Progenitor cell of endocrine pancreas (in vitro differentiated cells): ENCODE measurements at regions not wholly inside any gene's neighbourhood (a gene's known extent, or its start where the extent isn't known, plus 50 kb on each side); places are given as distances from the start of the nearest gene placed in this dataset.

Experiments
- DNase-seq: peaks from one replicate; pipeline ENCODE4 v3.0.0; 2021; ENCODE audit warnings: low spot score; ENCODE audit not compliant: unreplicated experiment
- H3K27ac Mint-ChIP-seq: 2 replicates; pipeline ENCODE4 v1.8.0; 2021; ENCODE audit warnings: mild to moderate bottlenecking, moderate library complexity, mixed read lengths
- H3K27me3 Mint-ChIP-seq: 2 replicates; pipeline ENCODE4 v1.8.0; 2021; ENCODE audit warnings: mixed read lengths
- H3K36me3 Mint-ChIP-seq: 2 replicates; pipeline ENCODE4 v1.8.0; 2022; ENCODE audit warnings: mixed read lengths; ENCODE audit not compliant: insufficient read depth
- H3K4me1 Mint-ChIP-seq: 2 replicates; pipeline ENCODE4 v1.8.0; 2021; ENCODE audit warnings: low read depth, mixed read lengths
- H3K4me3 Mint-ChIP-seq: 2 replicates; pipeline ENCODE4 v1.8.0; 2021; ENCODE audit warnings: low read depth, mild to moderate bottlenecking, moderate library complexity, mixed read lengths
- H3K9me3 Mint-ChIP-seq: 2 replicates; pipeline ENCODE4 v1.8.0; 2021; ENCODE audit warnings: low read depth, mixed read lengths
- CTCF ChIP-seq: fragments of 200-600 bp; sonication (generic); IDR thresholded peaks from one replicate; pipeline ENCODE4 v1.5.0; 2021; ENCODE audit warnings: antibody characterized with exemption, mild to moderate bottlenecking; ENCODE audit not compliant: unreplicated experiment

GRCh38 chr17:77563439-77564102 lies 394.9 kb upstream of the TNRC6C start:
- no peak for TF ChIP-seq CTCF
- Mint-ChIP-seq H3K9me3 (no peaks in the 10 kb centered on the region), H3K4me1 (peaks cover 4% of the 10 kb centered on the region), H3K4me3 (no peak overlapping the region), H3K36me3 (no peaks in the 10 kb centered on the region), H3K27me3 (peaks cover 33% of the 10 kb centered on the region), H3K27ac (no peak overlapping the region)
- DNase-seq = no peak

GRCh38 chr17:77564278-77564920 lies 394.1 kb upstream of the TNRC6C start:
- Mint-ChIP-seq H3K27ac (no peak overlapping the region), H3K4me3 (no peak overlapping the region), H3K27me3 (peaks cover 33% of the 10 kb centered on the region), H3K36me3 (no peaks in the 10 kb centered on the region), H3K4me1 (peaks cover 4% of the 10 kb centered on the region), H3K9me3 (no peaks in the 10 kb centered on the region)
- DNase-seq = no peak
- no peak for TF ChIP-seq CTCF

GRCh38 chr17:77565166-77565565 lies 393.3 kb upstream of the TNRC6C start:
- peaks cover 31% of the 10 kb centered on the region for H3K27me3 Mint-ChIP-seq
- H3K27ac Mint-ChIP-seq = no peak overlapping the region
- no peaks in the 10 kb centered on the region for H3K36me3 Mint-ChIP-seq
- peaks cover 4% of the 10 kb centered on the region for H3K4me1 Mint-ChIP-seq
- H3K9me3 Mint-ChIP-seq = no peaks in the 10 kb centered on the region
- TF ChIP-seq CTCF = no peak
- no peak for DNase-seq
- no peak overlapping the region for H3K4me3 Mint-ChIP-seq

GRCh38 chr17:77566151-77566550 lies 392.4 kb upstream of the TNRC6C start:
- no peaks in the 10 kb centered on the region for H3K36me3 Mint-ChIP-seq
- peaks cover 30% of the 10 kb centered on the region for H3K27me3 Mint-ChIP-seq
- no peak overlapping the region for H3K27ac Mint-ChIP-seq
- DNase-seq = no peak
- H3K4me3 Mint-ChIP-seq = no peak overlapping the region
- no peaks in the 10 kb centered on the region for H3K9me3 Mint-ChIP-seq
- H3K4me1 Mint-ChIP-seq = no peaks in the 10 kb centered on the region
- TF ChIP-seq CTCF = no peak

- no peak overlapping the region for H3K4me3 Mint-ChIP-seq
Observed at GRCh38 chr17:77566566-77567138, 391.9 kb upstream of the TNRC6C start.

More at GRCh38 chr17:77566566-77567138, 391.9 kb upstream of the TNRC6C start:
- DNase-seq = no peak
- no peak for TF ChIP-seq CTCF
- no peak overlapping the region for H3K27ac Mint-ChIP-seq
- no peaks in the 10 kb centered on the region for H3K9me3 Mint-ChIP-seq
- no peaks in the 10 kb centered on the region for H3K4me1 Mint-ChIP-seq
- no peaks in the 10 kb centered on the region for H3K36me3 Mint-ChIP-seq
- H3K27me3 Mint-ChIP-seq = peaks cover 34% of the 10 kb centered on the region
